Coronary artery (tissue), 2 donors: ENCODE measurements at regions not wholly inside any gene's neighbourhood (a gene's known extent, or its start where the extent isn't known, plus 50 kb on each side); places are given as distances from the start of the nearest gene placed in this dataset.

Experiments used
- DNase-seq: peaks from one replicate; pipeline ENCODE4 v3.0.0-alpha.2; 2017; ENCODE audit warnings: low spot score
- H3K27ac ChIP-seq, 2 donors: fragments of 200-600 bp; sonication (generic); one replicate each; pipeline ENCODE4 v1.5.1; 2016 to 2019
- H3K4me3 ChIP-seq: fragments of 200-600 bp; sonication (generic); 2 replicates; pipeline ENCODE4 v1.5.1; 2016; ENCODE audit warnings: mild to moderate bottlenecking, moderate library complexity
- CTCF ChIP-seq: fragments of 200-600 bp; sonication (generic); IDR thresholded peaks from one replicate; pipeline ENCODE4 v1.5.1; 2019; ENCODE audit warnings: antibody characterized with exemption

GRCh38 chr13:106049171-106049570, 486.3 kb downstream of the EFNB2 start:
- no peak for DNase-seq
- no peak for TF ChIP-seq CTCF
- Histone ChIP-seq H3K27ac (no peak overlapping the region), H3K4me3 (no peak overlapping the region)

GRCh38 chr13:106048386-106048785, 487.1 kb downstream of the EFNB2 start:
- TF ChIP-seq CTCF = no peak
- DNase-seq = no peak
- no peak overlapping the region for H3K4me3 ChIP-seq
- H3K27ac ChIP-seq = no peak overlapping the region

GRCh38 chr13:106047859-106048258, 487.6 kb downstream of the EFNB2 start:
- DNase-seq = no peak
- no peak for TF ChIP-seq CTCF
- H3K27ac ChIP-seq = no peak overlapping the region
- H3K4me3 ChIP-seq = no peak overlapping the region

- no peak overlapping the region for H3K27ac ChIP-seq
- DNase-seq = no peak
- H3K4me3 ChIP-seq = no peak overlapping the region
- TF ChIP-seq CTCF = no peak
Measured at GRCh38 chr13:106042996-106043581, 492.4 kb downstream of the EFNB2 start.

- no peak for DNase-seq
- H3K27ac ChIP-seq = no peak overlapping the region
Measured at GRCh38 chr13:106041445-106041844, 494.0 kb downstream of the EFNB2 start.

GRCh38 chr13:106038752-106039151, 496.7 kb downstream of the EFNB2 start:
- no peak for DNase-seq
- H3K27ac ChIP-seq = no peak overlapping the region
- no peak overlapping the region for H3K4me3 ChIP-seq
- no peak for TF ChIP-seq CTCF

More at GRCh38 chr13:106041445-106041844, 494.0 kb downstream of the EFNB2 start:
- H3K4me3 ChIP-seq = no peak overlapping the region
- no peak for TF ChIP-seq CTCF

- TF ChIP-seq CTCF = no peak
- DNase-seq = no peak
- no peak overlapping the region for H3K27ac ChIP-seq
- no peak overlapping the region for H3K4me3 ChIP-seq
Measured at GRCh38 chr13:106036870-106037269, 498.6 kb downstream of the EFNB2 start.
